PC-3 (cell line): ENCODE measurements at regions not wholly inside any gene's neighbourhood (a gene's known extent, or its start where the extent isn't known, plus 50 kb on each side); places are given as distances from the start of the nearest gene placed in this dataset.

Experiments
- ATAC-seq: fragments of 200-7000 bp; cut with Tn5 transposase; 2 replicates; pipeline ENCODE4 v1.9.1; 2020; ENCODE audit warnings: mild to moderate bottlenecking, moderate library complexity
- BruUV-seq: library from RNA; stranded (reverse); fragments of 400-500 nt; replicated peaks from 2 replicates; lab custom pipeline; 2021; lab: Mats Ljungman, UMichigan
- CTCF ChIA-PET: fragments of 300-600 bp; sonication (Branson Sonifier 250); formaldehyde crosslinking; loops from one replicate; lab custom pipeline; 2022; ENCODE audit warnings: antibody characterized with exemption; lab: Charles Lee
- POLR2A ChIA-PET: fragments of 300-600 bp; sonication (Branson Sonifier 250); formaldehyde crosslinking; loops from one replicate; lab custom pipeline; 2022; ENCODE audit warnings: antibody characterized with exemption; ENCODE audit not compliant: unreplicated experiment; lab: Charles Lee
- DNase-seq: peaks from one replicate; pipeline ENCODE4 v3.0.0-alpha.2; 2015
- H2AFZ ChIP-seq: fragments of 300-600 bp; sonication (generic); 2 replicates; pipeline ENCODE4 v1.6.0; 2016; ENCODE audit warnings: antibody characterized with exemption, low read length
- H3F3A ChIP-seq: fragments of 300-600 bp; sonication (generic); one replicate; pipeline ENCODE4 v1.6.0; 2017; ENCODE audit warnings: antibody characterized with exemption, low read length, control low read depth, mild to moderate bottlenecking; ENCODE audit not compliant: unreplicated experiment
- H3K27ac ChIP-seq: fragments of 300-600 bp; sonication (generic); 2 replicates; pipeline ENCODE4 v1.5.1; 2016; ENCODE audit warnings: mild to moderate bottlenecking, low read length
- H3K27me3 ChIP-seq: fragments of 300-600 bp; sonication (generic); 2 replicates; pipeline ENCODE4 v1.6.1; 2016; ENCODE audit warnings: low read length, mixed read lengths
- H3K36me3 ChIP-seq: fragments of 300-600 bp; sonication (generic); 2 replicates; pipeline ENCODE4 v1.6.1; 2016; ENCODE audit warnings: low read depth, mixed run types, low read length, mixed read lengths
- H3K4me1 ChIP-seq: fragments of 300-600 bp; sonication (generic); 2 replicates; pipeline ENCODE4 v1.5.1; 2016; ENCODE audit warnings: low read length; ENCODE audit not compliant: insufficient read depth
- H3K4me2 ChIP-seq: fragments of 300-600 bp; sonication (generic); 2 replicates; pipeline ENCODE4 v1.6.0; 2016; ENCODE audit warnings: low read length
- H3K4me3 ChIP-seq: fragments of 300-600 bp; sonication (generic); 2 replicates; pipeline ENCODE4 v1.5.1; 2016; ENCODE audit warnings: mild to moderate bottlenecking, low read length, mixed read lengths
- H3K79me2 ChIP-seq: fragments of 300-600 bp; sonication (generic); 2 replicates; pipeline ENCODE4 v1.6.1; 2017; ENCODE audit warnings: low read length, mixed read lengths
- H3K9ac ChIP-seq: fragments of 300-600 bp; sonication (generic); 2 replicates; pipeline ENCODE4 v1.6.0; 2016; ENCODE audit warnings: mild to moderate bottlenecking, low read length
- H3K9me2 ChIP-seq: fragments of 300-600 bp; sonication (generic); replicated peaks from 2 replicates; pipeline ENCODE4 v1.6.1; 2016; ENCODE audit warnings: mixed run types, low read length, mixed read lengths
- H3K9me3 ChIP-seq: fragments of 300-600 bp; sonication (generic); 2 replicates; pipeline ENCODE4 v1.6.1; 2016; ENCODE audit warnings: low read length, mixed read lengths
- H4K20me1 ChIP-seq: fragments of 300-600 bp; sonication (generic); 2 replicates; pipeline ENCODE4 v1.6.1; 2016; ENCODE audit warnings: low read length, mixed read lengths
- EZH2 ChIP-seq: fragments of 300-600 bp; sonication (generic); IDR thresholded peaks from one replicate; pipeline ENCODE4 v1.6.1; 2017; ENCODE audit warnings: antibody characterized with exemption, mild to moderate bottlenecking, low read length; ENCODE audit not compliant: unreplicated experiment
- EZH2phosphoT487 ChIP-seq: fragments of 300-600 bp; sonication (generic); IDR thresholded peaks from 2 replicates; pipeline ENCODE4 v1.6.1; 2018; ENCODE audit warnings: mild to moderate bottlenecking, antibody characterized with exemption, low read length, borderline replicate concordance
- intact Hi-C: fragments of 100-400 bp; cut with micrococcal nuclease; formaldehyde crosslinking; loops from 2 replicates; pipeline ENCODE4 v1.9.0; 2023
- TF ChIP-seq, protein P1 (sequence below): fragments of 300-600 bp; sonication (generic); conservative IDR thresholded peaks from 2 replicates; pipeline ENCODE4 v1.5.1; 2017; ENCODE audit warnings: antibody characterized with exemption, low read depth, mild to moderate bottlenecking, low read length

- Histone ChIP-seq H3K36me3 (no peaks in the 10 kb centered on the region), H3F3A (no peaks in the 10 kb centered on the region), H4K20me1 (no peaks in the 10 kb centered on the region), H3K79me2 (no peaks in the 10 kb centered on the region), H3K9ac (no peak overlapping the region), H3K27me3 (peaks cover 80% of the 10 kb centered on the region), H3K9me3 (no peaks in the 10 kb centered on the region), H3K9me2 (no peaks in the 10 kb centered on the region), H3K4me1 (no peaks in the 10 kb centered on the region; the same call in 1 of the 2 replicates), H3K4me3 (no peak overlapping the region), H3K4me2 (no peak overlapping the region), H2AFZ (no peak overlapping the region), H3K27ac (no peak overlapping the region)
- no TSS peak for BruUV-seq
- DNase-seq (no peak), ATAC-seq (no peak)
- ChIA-PET CTCF (no interaction called here), POLR2A (interaction anchor here (0.6 kb wide), 1 partner anchor 11 kb away, joined by 3 read pairs; no protein-coding TSS in a partner anchor)
- intact Hi-C loops, result no loop called here
- no peak for TF ChIP-seq EZH2phosphoT487
- TF ChIP-seq EZH2, result no peak
- TF ChIP-seq, protein P1, sequence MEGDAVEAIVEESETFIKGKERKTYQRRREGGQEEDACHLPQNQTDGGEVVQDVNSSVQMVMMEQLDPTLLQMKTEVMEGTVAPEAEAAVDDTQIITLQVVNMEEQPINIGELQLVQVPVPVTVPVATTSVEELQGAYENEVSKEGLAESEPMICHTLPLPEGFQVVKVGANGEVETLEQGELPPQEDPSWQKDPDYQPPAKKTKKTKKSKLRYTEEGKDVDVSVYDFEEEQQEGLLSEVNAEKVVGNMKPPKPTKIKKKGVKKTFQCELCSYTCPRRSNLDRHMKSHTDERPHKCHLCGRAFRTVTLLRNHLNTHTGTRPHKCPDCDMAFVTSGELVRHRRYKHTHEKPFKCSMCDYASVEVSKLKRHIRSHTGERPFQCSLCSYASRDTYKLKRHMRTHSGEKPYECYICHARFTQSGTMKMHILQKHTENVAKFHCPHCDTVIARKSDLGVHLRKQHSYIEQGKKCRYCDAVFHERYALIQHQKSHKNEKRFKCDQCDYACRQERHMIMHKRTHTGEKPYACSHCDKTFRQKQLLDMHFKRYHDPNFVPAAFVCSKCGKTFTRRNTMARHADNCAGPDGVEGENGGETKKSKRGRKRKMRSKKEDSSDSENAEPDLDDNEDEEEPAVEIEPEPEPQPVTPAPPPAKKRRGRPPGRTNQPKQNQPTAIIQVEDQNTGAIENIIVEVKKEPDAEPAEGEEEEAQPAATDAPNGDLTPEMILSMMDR, result no peak
Measured at GRCh38 chr11:64501500-64502427, 54.0 kb upstream of the SLC22A11 start.

GRCh38 chr11:64502634-64503033, 53.1 kb upstream of the SLC22A11 start:
- no peak for DNase-seq
- H3K4me2 ChIP-seq, result no peak overlapping the region
- intact Hi-C loops, result no loop called here
- BruUV-seq, result no TSS peak
- ATAC-seq, result no peak
- POLR2A ChIA-PET, result no interaction called here
- H3K9me2 ChIP-seq, result no peaks in the 10 kb centered on the region
- CTCF ChIA-PET, result no interaction called here
- H3K9me3 ChIP-seq, result no peaks in the 10 kb centered on the region
- H3K36me3 ChIP-seq, result no peaks in the 10 kb centered on the region
- H3K79me2 ChIP-seq, result no peaks in the 10 kb centered on the region
- H3K27me3 ChIP-seq, result peaks cover 88% of the 10 kb centered on the region
- H4K20me1 ChIP-seq, result no peaks in the 10 kb centered on the region
- no peak overlapping the region for H2AFZ ChIP-seq
- H3K27ac ChIP-seq, result no peak overlapping the region
- H3K9ac ChIP-seq, result no peak overlapping the region
- TF ChIP-seq, protein P1, result no peak
- H3K4me1 ChIP-seq, result no peaks in the 10 kb centered on the region; the same call in 1 of the 2 replicates
- no peak overlapping the region for H3K4me3 ChIP-seq
- no peaks in the 10 kb centered on the region for H3F3A ChIP-seq

DNA sequence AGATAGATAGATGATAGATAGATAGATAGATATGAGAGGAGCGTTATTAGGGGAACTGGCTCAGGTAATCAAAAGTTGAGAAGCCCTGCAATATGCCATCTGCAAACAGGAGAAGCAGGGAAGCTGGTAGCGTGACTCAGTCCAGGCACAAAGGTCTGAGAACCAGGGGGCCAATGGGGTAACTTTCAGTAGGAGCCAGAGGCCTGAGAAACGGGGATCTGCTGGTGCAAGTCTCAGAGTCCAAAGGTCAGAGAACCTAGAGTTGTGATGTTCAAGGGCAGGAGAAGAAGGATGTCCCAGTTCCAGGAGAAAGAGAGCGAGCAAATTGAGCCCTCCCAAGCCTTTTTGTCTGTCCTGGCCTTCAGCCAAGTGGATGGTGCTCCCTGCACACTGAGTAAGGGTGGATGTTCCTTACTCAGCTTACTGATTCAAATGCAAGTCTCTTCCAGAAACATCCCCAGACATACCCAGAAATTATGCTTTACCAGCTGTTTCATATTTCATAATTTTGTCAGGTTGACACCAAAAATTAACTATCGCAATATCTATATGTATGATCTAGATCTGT, 52.5 kb upstream of the SLC22A11 start:
- TF ChIP-seq EZH2phosphoT487 (no peak), EZH2 (no peak)
- TF ChIP-seq, protein P1, result no peak
- no peaks in the 10 kb centered on the region for H3F3A ChIP-seq
- H3K79me2 ChIP-seq, result no peaks in the 10 kb centered on the region
- ChIA-PET CTCF (no interaction called here), POLR2A (no interaction called here)
- H4K20me1 ChIP-seq, result no peaks in the 10 kb centered on the region
- intact Hi-C loops, result no loop called here
- peaks cover 89% of the 10 kb centered on the region for H3K27me3 ChIP-seq
- no peak overlapping the region for H2AFZ ChIP-seq
- DNase-seq, result no peak
- no peak overlapping the region for H3K27ac ChIP-seq
- no TSS peak for BruUV-seq
- ATAC-seq, result no peak
- H3K9me2 ChIP-seq, result no peaks in the 10 kb centered on the region
- no peaks in the 10 kb centered on the region; the same call in 1 of the 2 replicates for H3K4me1 ChIP-seq
- H3K9ac ChIP-seq, result no peak overlapping the region
- no peak overlapping the region for H3K4me2 ChIP-seq
- no peak overlapping the region for H3K4me3 ChIP-seq
- no peaks in the 10 kb centered on the region for H3K36me3 ChIP-seq
- H3K9me3 ChIP-seq, result no peaks in the 10 kb centered on the region
